IMR-90 (cell line): ENCODE measurements at regions not wholly inside any gene's neighbourhood (a gene's known extent, or its start where the extent isn't known, plus 50 kb on each side); places are given as distances from the start of the nearest gene placed in this dataset.

Experiments
- ATAC-seq: fragments of 200-7000 bp; cut with Tn5 transposase; 2 replicates; pipeline ENCODE4 v1.9.1; 2020; ENCODE audit warnings: low read depth, mild to moderate bottlenecking, moderate library complexity
- BruUV-seq: library from RNA; stranded (reverse); fragments of 400-500 nt; replicated peaks from 2 replicates; lab custom pipeline; 2021; lab: Mats Ljungman, UMichigan
- CTCF ChIA-PET: fragments of 300-600 bp; formaldehyde crosslinking; extraction: SDS; loops from one replicate; lab custom pipeline; 2021; ENCODE audit warnings: antibody characterized with exemption; lab: Yijun Ruan, JAX
- POLR2A ChIA-PET: fragments of 300-600 bp; sonication (Branson Sonifier 250); formaldehyde crosslinking; loops from one replicate; lab custom pipeline; 2022; ENCODE audit warnings: antibody characterized with exemption; ENCODE audit not compliant: unreplicated experiment; lab: Charles Lee
- DNase-seq: peaks from one replicate; pipeline ENCODE4 v3.0.0; 2013
- H2AFZ ChIP-seq: replicated peaks from 2 replicates; pipeline ENCODE3; 2013; ENCODE audit warnings: low read length, mild to moderate bottlenecking; ENCODE audit not compliant: poor library complexity
- H2AK5ac ChIP-seq: 2 replicates; pipeline ENCODE4 v1.6.1; 2013; ENCODE audit warnings: low read depth, low read length, inconsistent platforms
- H2AK9ac ChIP-seq: replicated peaks from 2 replicates; pipeline ENCODE3; 2013; ENCODE audit warnings: mild to moderate bottlenecking, low read depth, low read length, moderate library complexity; ENCODE audit not compliant: poor library complexity
- H2BK120ac ChIP-seq: 2 replicates; pipeline ENCODE4 v1.6.1; 2013; ENCODE audit warnings: low read depth, low read length, inconsistent platforms
- H2BK15ac ChIP-seq: 3 replicates; pipeline ENCODE4 v1.6.1; 2013; ENCODE audit warnings: low read depth, low read length, inconsistent platforms
- H2BK20ac ChIP-seq: 2 replicates; pipeline ENCODE4 v1.6.1; 2013; ENCODE audit warnings: low read depth, mild to moderate bottlenecking, inconsistent platforms, low read length, moderate library complexity
- H2BK5ac ChIP-seq: 2 replicates; pipeline ENCODE4 v1.6.1; 2013; ENCODE audit warnings: mild to moderate bottlenecking, low read depth, low read length, inconsistent platforms; ENCODE audit not compliant: poor library complexity, severe bottlenecking
- H3K14ac ChIP-seq: replicated peaks from 2 replicates; pipeline ENCODE4 v1.6.1; 2013; ENCODE audit warnings: low read depth, low read length, inconsistent platforms
- H3K18ac ChIP-seq: 2 replicates; pipeline ENCODE4 v1.6.1; 2013; ENCODE audit warnings: low read depth, low read length, control low read depth
- H3K23ac ChIP-seq: 2 replicates; pipeline ENCODE4 v1.6.1; 2013; ENCODE audit warnings: low read depth, low read length, inconsistent platforms
- H3K27ac ChIP-seq: 2 replicates; pipeline ENCODE4 v1.5.1; 2013; ENCODE audit warnings: mild to moderate bottlenecking, control low read depth, low read length; ENCODE audit not compliant: insufficient read depth
- H3K27me3 ChIP-seq: 2 replicates; pipeline ENCODE4 v1.6.1; 2013; ENCODE audit warnings: low read length; ENCODE audit not compliant: control insufficient read depth, insufficient read depth
- H3K36me3 ChIP-seq: 2 replicates; pipeline ENCODE4 v1.6.1; 2013; ENCODE audit warnings: low read length, mixed read lengths; ENCODE audit not compliant: control insufficient read depth, insufficient read depth
- H3K4ac ChIP-seq: 2 replicates; pipeline ENCODE4 v1.6.1; 2013; ENCODE audit warnings: low read depth, low read length, inconsistent platforms
- H3K4me1 ChIP-seq: 2 replicates; pipeline ENCODE4 v1.6.1; 2013; ENCODE audit warnings: low read length, mixed read lengths; ENCODE audit not compliant: control insufficient read depth, insufficient read depth
- H3K4me2 ChIP-seq: 2 replicates; pipeline ENCODE4 v1.6.1; 2013; ENCODE audit warnings: low read depth, mild to moderate bottlenecking, control low read depth, low read length, moderate library complexity
- H3K4me3 ChIP-seq: 2 replicates; pipeline ENCODE4 v1.5.1; 2013; ENCODE audit warnings: low read depth, mild to moderate bottlenecking, control low read depth, low read length, moderate library complexity; ENCODE audit not compliant: insufficient read depth
- H3K56ac ChIP-seq: 2 replicates; pipeline ENCODE4 v1.6.1; 2013; ENCODE audit warnings: low read length, inconsistent platforms; ENCODE audit not compliant: insufficient read depth; ENCODE audit errors: extremely low read depth
- H3K79me1 ChIP-seq, 2 experiments: 2 replicates each; pipeline ENCODE4 v1.6.1; 2013; ENCODE audit warnings: low read length in 2 of 2, inconsistent platforms in 1 of 2, low read depth in 1 of 2
- H3K9ac ChIP-seq: 2 replicates; pipeline ENCODE4 v1.6.1; 2013; ENCODE audit warnings: low read depth, low read length, control low read depth
- H3K9me1 ChIP-seq: 2 replicates; pipeline ENCODE4 v1.6.1; 2013; ENCODE audit warnings: low read length, inconsistent platforms; ENCODE audit not compliant: insufficient read depth
- H3K9me3 ChIP-seq: 2 replicates; pipeline ENCODE4 v1.6.1; 2013; ENCODE audit warnings: low read length; ENCODE audit not compliant: control insufficient read depth, insufficient read depth
- H4K20me1 ChIP-seq: 2 replicates; pipeline ENCODE4 v1.6.1; 2013; ENCODE audit warnings: low read length, inconsistent platforms; ENCODE audit not compliant: insufficient read depth
- H4K5ac ChIP-seq: 2 replicates; pipeline ENCODE4 v1.6.1; 2013; ENCODE audit warnings: mild to moderate bottlenecking, low read depth, low read length, control low read depth
- H4K8ac ChIP-seq, 2 experiments: 2 replicates each; pipeline ENCODE4 v1.6.1; 2013; ENCODE audit warnings: low read depth in 2 of 2, low read length in 2 of 2, control low read depth in 1 of 2, inconsistent platforms in 1 of 2
- H4K91ac ChIP-seq: 2 replicates; pipeline ENCODE4 v1.6.1; 2013; ENCODE audit warnings: low read depth, low read length, inconsistent platforms; ENCODE audit not compliant: insufficient read depth
- BHLHE40 ChIP-seq: fragments of 150-350 bp; IDR thresholded peaks from 2 replicates; pipeline ENCODE4 v1.6.1; 2016; ENCODE audit warnings: mild to moderate bottlenecking, low read depth, low read length
- CEBPB ChIP-seq: IDR thresholded peaks from 2 replicates; pipeline ENCODE4 v1.6.1; 2012; ENCODE audit warnings: low read depth, low read length, improper control_type of control experiment
- CHD1 ChIP-seq: IDR thresholded peaks from 2 replicates; pipeline ENCODE4 v1.6.1; 2012; ENCODE audit warnings: low read depth, low read length, improper control_type of control experiment
- ELK1 ChIP-seq: fragments of 150-350 bp; IDR thresholded peaks from 2 replicates; pipeline ENCODE4 v1.6.1; 2016; ENCODE audit warnings: low read depth, mild to moderate bottlenecking, low read length, moderate library complexity, borderline replicate concordance
- FOS ChIP-seq: fragments of 150-350 bp; IDR thresholded peaks from 2 replicates; pipeline ENCODE4 v1.6.1; 2016; ENCODE audit warnings: low read depth, low read length
- MAFK ChIP-seq: IDR thresholded peaks from 2 replicates; pipeline ENCODE4 v1.6.1; 2012; ENCODE audit warnings: low read depth, low read length, improper control_type of control experiment
- MAZ ChIP-seq: IDR thresholded peaks from 2 replicates; pipeline ENCODE4 v1.6.1; 2012; ENCODE audit warnings: low read depth, mild to moderate bottlenecking, low read length, improper control_type of control experiment, moderate library complexity, borderline replicate concordance
- MXI1 ChIP-seq: IDR thresholded peaks from 2 replicates; pipeline ENCODE4 v1.6.1; 2012; ENCODE audit warnings: low read depth, mild to moderate bottlenecking, low read length, moderate library complexity, borderline replicate concordance
- NFE2L2 ChIP-seq: fragments of 150-350 bp; IDR thresholded peaks from 2 replicates; pipeline ENCODE4 v1.6.1; 2016; ENCODE audit warnings: low read depth, mild to moderate bottlenecking, low read length
- POLR2A ChIP-seq: IDR thresholded peaks from 2 replicates; pipeline ENCODE4 v1.6.1; 2012; ENCODE audit warnings: mild to moderate bottlenecking, low read depth, low read length
- RAD21 ChIP-seq: IDR thresholded peaks from 2 replicates; pipeline ENCODE4 v1.6.1; 2012; ENCODE audit warnings: low read length, improper control_type of control experiment
- RCOR1 ChIP-seq: IDR thresholded peaks from 2 replicates; pipeline ENCODE4 v1.6.1; 2012; ENCODE audit warnings: mild to moderate bottlenecking, low read length, improper control_type of control experiment; ENCODE audit not compliant: insufficient replicate concordance
- RFX5 ChIP-seq: IDR thresholded peaks from 2 replicates; pipeline ENCODE4 v1.8.0; 2012; ENCODE audit warnings: low read depth, mild to moderate bottlenecking, low read length, moderate library complexity
- SMC3 ChIP-seq: fragments of 150-350 bp; IDR thresholded peaks from 2 replicates; pipeline ENCODE4 v1.6.1; 2016; ENCODE audit warnings: low read depth, mild to moderate bottlenecking, antibody characterized with exemption, low read length, moderate library complexity
- WGBS, 2 experiments: methylation state at CpG; one replicate each; pipeline versions ENCODE4 v1.1.5 to v1.1.7; 2013; ENCODE audit warnings: missing lambda C conversion rate in 2 of 2; ENCODE audit not compliant: insufficient read length in 1 of 2; ENCODE audit errors: extremely low coverage in 2 of 2; 5-methylcytosine and 5-hydroxymethylcytosine counted together
- dilution Hi-C: fragments of 300-500 bp; cut with HindIII; formaldehyde crosslinking; loops from one replicate; pipeline ENCODE4 v1.14.3; 2018; ENCODE audit warnings: low sequenced_read_pairs; ENCODE audit not compliant: unreplicated experiment
- in situ Hi-C: fragments of 300-500 bp; cut with MboI; formaldehyde crosslinking; loops from 3 replicates; pipeline ENCODE4 v1.14.3; 2019; ENCODE audit warnings: low sequenced_read_pairs, inconsistent platforms, mixed read lengths
- intact Hi-C: fragments of 100-400 bp; cut with micrococcal nuclease; formaldehyde crosslinking; loops from 2 replicates; pipeline ENCODE4 v1.10.0; 2022
- TF ChIP-seq, protein P1 (sequence below): conservative IDR thresholded peaks from 2 replicates; pipeline ENCODE4 v1.5.1; 2012; ENCODE audit warnings: mild to moderate bottlenecking, low read depth, low read length, improper control_type of control experiment
- TF ChIP-seq, protein P2 (sequence below): fragments of 150-350 bp; IDR thresholded peaks from 2 replicates; pipeline ENCODE4 v1.6.1; 2017; ENCODE audit warnings: mild to moderate bottlenecking, antibody characterized with exemption, low read length, low read depth

DNA sequence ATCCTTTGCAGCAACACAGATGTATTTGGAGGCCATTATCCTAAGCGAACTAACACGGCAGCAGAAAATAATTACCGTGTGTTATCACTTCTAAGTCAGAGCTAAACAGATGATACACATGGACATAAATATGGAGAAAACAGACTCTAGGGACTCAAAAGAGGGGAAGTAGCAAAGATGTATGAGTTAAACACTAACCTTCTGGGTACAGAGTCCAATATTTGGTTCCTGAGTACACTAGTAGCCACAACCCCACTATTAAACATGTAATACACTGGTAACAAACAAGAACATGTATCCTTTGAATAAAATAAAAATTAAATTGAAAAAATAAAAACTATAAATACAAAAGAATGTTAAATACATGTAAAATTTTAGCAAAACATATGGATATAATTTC lies 118.0 kb upstream of the SLITRK5 start:
- Histone ChIP-seq H3K4me1 (no peaks in the 10 kb centered on the region), H2BK5ac (no peak overlapping the region), H4K8ac (no peak overlapping the region), H3K27me3 (no peaks in the 10 kb centered on the region), H3K56ac (no peak overlapping the region), H3K79me1 (no peaks in the 10 kb centered on the region), H2BK20ac (no peak overlapping the region), H2AFZ (no peak overlapping the region), H4K5ac (no peak overlapping the region), H3K9me3 (no peaks in the 10 kb centered on the region), H3K23ac (no peak overlapping the region), H3K4ac (no peak overlapping the region), H3K4me3 (no peak overlapping the region), H2AK5ac (no peak overlapping the region), H4K91ac (no peak overlapping the region), H2BK120ac (no peak overlapping the region), H3K9me1 (no peaks in the 10 kb centered on the region), H2AK9ac (no peak overlapping the region), H2BK15ac (no peak overlapping the region), H4K20me1 (no peaks in the 10 kb centered on the region), H3K9ac (no peak overlapping the region), H3K14ac (no peak overlapping the region), H3K18ac (no peak overlapping the region), H3K4me2 (no peak overlapping the region), H3K36me3 (no peaks in the 10 kb centered on the region), H3K27ac (no peak overlapping the region)
- WGBS, 2 experiments, result no CpG with 5 or more reads among the region's 3 CpGs
- intact Hi-C loops, result no loop called here
- ChIA-PET POLR2A (no interaction called here), CTCF (no interaction called here)
- in situ Hi-C loops, result no loop called here
- dilution Hi-C loops, result no loop called here
- no TSS peak for BruUV-seq
- DNase-seq (no peak), ATAC-seq (no peak)
- TF ChIP-seq MXI1 (no peak), MAZ (no peak), CHD1 (no peak), RAD21 (no peak), RFX5 (no peak), FOS (no peak), CEBPB (no peak), POLR2A (no peak), MAFK (no peak), BHLHE40 (no peak), RCOR1 (no peak), SMC3 (no peak), NFE2L2 (no peak), ELK1 (no peak)
- TF ChIP-seq, protein P1, sequence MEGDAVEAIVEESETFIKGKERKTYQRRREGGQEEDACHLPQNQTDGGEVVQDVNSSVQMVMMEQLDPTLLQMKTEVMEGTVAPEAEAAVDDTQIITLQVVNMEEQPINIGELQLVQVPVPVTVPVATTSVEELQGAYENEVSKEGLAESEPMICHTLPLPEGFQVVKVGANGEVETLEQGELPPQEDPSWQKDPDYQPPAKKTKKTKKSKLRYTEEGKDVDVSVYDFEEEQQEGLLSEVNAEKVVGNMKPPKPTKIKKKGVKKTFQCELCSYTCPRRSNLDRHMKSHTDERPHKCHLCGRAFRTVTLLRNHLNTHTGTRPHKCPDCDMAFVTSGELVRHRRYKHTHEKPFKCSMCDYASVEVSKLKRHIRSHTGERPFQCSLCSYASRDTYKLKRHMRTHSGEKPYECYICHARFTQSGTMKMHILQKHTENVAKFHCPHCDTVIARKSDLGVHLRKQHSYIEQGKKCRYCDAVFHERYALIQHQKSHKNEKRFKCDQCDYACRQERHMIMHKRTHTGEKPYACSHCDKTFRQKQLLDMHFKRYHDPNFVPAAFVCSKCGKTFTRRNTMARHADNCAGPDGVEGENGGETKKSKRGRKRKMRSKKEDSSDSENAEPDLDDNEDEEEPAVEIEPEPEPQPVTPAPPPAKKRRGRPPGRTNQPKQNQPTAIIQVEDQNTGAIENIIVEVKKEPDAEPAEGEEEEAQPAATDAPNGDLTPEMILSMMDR, result no peak
- TF ChIP-seq, protein P2, sequence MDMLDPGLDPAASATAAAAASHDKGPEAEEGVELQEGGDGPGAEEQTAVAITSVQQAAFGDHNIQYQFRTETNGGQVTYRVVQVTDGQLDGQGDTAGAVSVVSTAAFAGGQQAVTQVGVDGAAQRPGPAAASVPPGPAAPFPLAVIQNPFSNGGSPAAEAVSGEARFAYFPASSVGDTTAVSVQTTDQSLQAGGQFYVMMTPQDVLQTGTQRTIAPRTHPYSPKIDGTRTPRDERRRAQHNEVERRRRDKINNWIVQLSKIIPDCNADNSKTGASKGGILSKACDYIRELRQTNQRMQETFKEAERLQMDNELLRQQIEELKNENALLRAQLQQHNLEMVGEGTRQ, result no peak
